GM19397 (cell line): ENCODE measurements at regions not wholly inside any gene's neighbourhood (a gene's known extent, or its start where the extent isn't known, plus 50 kb on each side); places are given as distances from the start of the nearest gene placed in this dataset.

Source experiments
- ATAC-seq: cut with Tn5 transposase; IDR thresholded peaks from one replicate; pipeline ENCODE4 v1.9.1; 2021; ENCODE audit warnings: mild to moderate bottlenecking, moderate library complexity; ENCODE audit not compliant: unreplicated experiment

- no peak for ATAC-seq
Observed at GRCh38 chr20:52590100-52590499, 382.1 kb upstream of the TSHZ2 start.

DNA sequence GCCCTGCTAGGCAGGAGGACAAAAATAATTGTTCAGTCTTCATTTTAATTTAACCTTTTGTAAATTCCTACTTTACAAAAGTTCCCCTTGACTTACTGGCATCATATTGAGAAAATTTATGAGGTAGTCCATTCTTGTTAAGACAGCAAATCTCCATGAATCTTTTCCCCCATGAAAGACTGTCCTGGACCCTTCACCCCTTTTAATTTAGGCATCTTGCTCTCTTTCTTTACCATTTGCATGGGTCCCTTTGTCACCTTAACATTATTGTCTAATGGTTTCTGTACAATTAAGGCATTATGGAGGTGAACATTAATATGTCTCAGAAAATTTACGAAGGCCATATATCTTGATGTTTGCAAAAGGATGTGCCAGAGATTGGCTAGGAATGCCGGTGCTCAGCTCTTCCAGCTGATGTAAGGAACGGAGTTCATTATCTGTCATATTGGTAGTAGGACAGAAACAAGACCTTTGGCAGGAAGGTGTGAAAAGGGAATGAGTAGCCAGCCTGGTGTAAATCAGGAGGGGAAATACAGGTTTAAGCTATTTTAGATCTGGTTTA, 382.8 kb upstream of the TSHZ2 start:
- no peak for ATAC-seq

DNA sequence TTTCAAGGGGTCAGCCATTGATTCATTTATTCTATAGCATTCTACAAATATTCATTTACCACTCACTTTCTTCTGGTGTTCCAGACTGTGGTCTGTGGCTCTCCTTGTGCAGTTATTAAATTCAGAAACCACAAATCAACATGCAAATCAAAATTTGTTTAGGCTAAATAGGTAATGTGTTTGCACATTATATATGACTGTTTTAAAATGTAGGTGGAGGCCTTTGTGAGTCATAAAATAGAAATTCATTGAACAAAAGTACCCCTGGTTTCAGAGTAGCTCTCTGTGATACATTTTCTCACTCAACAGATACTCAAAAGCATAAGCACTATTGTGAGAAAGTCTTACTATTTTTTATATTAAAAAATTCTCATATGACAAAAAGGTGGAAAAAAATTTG, 385.5 kb upstream of the TSHZ2 start:
- no peak for ATAC-seq

GRCh38 chr20:52585333-52585732, 386.8 kb upstream of the TSHZ2 start:
- ATAC-seq, result no peak

- ATAC-seq, result no peak
Observed at GRCh38 chr20:52578559-52578958, 387.0 kb upstream of the ZFP64 start.

GRCh38 chr20:52577696-52578095, 386.1 kb upstream of the ZFP64 start:
- no peak for ATAC-seq

DNA sequence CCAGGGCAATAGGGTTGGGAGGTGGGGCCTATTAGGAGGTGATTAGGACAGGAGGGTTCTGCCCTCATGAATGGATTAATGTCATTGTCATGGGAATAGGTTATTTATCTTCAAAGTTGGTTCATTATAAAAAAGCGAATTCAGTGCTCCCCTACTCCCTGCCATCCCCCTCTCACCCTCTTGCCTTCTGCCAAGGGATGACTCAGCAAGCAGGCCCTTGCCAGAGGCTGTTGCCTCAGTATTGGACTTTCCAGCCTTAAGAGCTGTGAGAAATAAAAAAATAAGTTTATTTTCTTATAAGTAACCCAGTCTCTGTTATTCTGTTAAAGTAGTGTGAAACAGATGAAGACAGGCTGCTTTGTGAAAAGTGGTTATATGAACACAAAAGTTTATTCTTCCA, 381.1 kb upstream of the ZFP64 start:
- ATAC-seq, result no peak

GRCh38 chr20:52569201-52569600, 377.6 kb upstream of the ZFP64 start:
- no peak for ATAC-seq

- ATAC-seq, result no peak
Observed at GRCh38 chr20:52565614-52566013, 374.0 kb upstream of the ZFP64 start.

GRCh38 chr20:52564594-52564993, 373.0 kb upstream of the ZFP64 start:
- no peak for ATAC-seq

DNA sequence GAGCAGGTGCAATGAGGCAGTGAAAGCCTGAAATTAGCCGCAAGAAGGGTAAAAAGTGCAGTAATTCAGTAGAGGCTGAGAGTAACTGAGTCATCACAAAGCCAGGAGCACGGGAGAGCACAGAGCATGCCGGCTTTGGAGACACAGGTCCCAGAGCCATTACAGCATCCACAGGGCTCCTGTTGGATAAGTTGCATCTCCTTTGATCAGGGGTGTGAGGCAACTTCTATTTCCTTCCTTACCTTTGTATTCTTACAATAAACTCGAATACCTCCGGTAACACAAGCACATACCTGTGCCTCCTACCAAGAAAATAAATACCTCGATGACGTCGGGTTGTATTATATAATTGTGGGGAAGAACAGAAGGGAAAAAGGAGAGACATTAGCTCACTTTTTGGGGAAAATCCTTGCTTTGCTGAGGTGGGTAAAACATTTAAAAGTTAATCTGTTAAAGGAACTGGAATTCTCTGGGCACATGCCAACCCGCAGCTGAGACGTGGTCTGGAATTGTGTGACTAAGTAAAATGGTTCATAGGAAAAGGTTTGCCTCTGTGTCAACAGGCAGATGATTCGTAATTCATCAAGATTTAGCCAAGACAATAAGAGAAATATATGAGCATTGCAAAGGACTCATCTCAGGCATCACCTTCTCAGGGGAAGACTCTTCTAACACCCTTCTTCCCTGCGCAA, 360.7 kb upstream of the ZFP64 start:
- no peak for ATAC-seq

DNA sequence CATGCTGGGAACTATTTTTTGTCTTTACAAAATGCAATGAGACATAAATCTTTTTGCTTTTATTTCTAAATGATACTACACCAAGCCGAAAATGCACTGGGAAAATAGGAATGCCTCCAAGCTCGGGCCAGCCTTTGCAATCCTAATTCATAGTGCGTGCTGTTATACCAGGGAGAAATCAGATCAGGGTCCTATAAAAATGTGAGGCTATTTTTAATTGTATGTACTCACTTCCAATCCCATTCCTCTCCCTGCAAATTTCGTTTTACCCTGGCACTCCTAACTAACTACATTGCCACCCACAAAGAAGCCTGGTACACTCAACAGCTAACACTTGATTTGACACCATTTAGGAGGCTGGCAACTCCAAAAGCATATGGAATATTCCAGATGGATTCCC, 350.6 kb upstream of the ZFP64 start:
- ATAC-seq, result no peak

- ATAC-seq, result no peak
Observed at GRCh38 chr20:52540509-52540908, 348.9 kb upstream of the ZFP64 start.

GRCh38 chr20:52539891-52540290, 348.3 kb upstream of the ZFP64 start:
- no peak for ATAC-seq

DNA sequence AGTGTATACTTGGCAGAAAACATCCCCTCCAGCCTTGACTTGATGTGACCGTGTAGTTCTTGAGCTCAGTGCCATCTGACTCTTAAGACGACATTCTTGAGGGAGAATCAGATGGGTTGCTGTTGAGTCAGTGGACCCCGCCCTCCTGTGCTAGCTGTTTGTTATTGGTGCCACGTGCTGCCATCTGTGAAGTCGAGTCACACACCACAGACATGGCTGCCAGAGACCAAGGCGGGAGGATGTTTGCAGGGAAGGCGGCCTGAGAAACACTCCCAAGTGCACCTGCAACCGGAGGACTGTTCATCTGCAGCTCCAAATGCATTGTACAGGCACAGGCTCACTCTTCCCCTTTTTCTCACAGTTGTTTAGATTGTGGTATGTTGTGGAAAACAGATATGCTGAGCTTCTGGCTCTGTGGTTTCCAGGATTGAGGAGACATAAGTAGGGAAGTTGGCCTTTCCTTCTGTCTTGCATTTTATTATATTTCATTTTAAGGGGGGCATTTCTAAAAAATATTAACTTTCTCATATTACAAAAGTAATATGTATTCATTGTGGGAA, 345.3 kb upstream of the ZFP64 start:
- ATAC-seq, result no peak

- ATAC-seq, result no peak
Observed at GRCh38 chr20:52536040-52536439, 344.5 kb upstream of the ZFP64 start.

DNA sequence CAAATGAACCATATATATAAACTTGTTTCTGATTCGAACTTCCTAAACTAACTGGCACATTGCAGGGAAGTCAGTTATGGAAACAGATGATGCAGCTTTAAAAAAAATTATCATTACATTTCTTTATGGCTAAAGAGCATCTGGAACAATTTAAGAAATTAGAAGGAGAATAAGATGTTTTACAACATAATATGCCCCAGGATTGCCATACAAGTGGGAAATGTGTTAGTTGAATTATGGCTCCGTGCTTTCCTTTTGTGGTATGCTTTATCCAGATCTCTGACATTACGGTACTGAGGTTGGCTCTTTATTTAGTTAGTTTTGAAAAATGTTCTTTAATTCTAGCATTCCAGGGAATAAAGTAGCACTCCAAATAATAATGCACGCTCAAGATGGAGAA, 343.0 kb upstream of the ZFP64 start:
- no peak for ATAC-seq

GRCh38 chr20:52533401-52533800, 341.8 kb upstream of the ZFP64 start:
- no peak for ATAC-seq

GRCh38 chr20:52532674-52533073, 341.1 kb upstream of the ZFP64 start:
- ATAC-seq, result no peak

DNA sequence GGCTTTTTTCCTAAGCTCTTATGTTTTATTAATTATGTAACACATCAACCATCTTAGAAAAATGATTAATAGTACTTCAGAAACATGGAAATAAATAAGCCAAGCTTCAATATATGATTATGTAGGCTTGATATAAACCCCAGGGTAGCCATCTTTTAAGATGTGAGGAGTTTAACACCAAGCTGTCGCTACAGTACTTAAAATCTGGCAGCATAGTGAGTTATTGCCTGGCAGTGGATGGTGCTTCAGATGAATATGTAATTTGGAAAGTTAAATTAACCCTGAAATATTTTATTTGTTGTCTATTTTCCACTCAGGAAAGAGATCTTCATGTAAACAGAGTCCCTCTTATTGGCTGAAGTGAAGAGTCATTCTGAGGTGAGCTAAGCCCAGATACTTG, 339.0 kb upstream of the ZFP64 start:
- no peak for ATAC-seq

DNA sequence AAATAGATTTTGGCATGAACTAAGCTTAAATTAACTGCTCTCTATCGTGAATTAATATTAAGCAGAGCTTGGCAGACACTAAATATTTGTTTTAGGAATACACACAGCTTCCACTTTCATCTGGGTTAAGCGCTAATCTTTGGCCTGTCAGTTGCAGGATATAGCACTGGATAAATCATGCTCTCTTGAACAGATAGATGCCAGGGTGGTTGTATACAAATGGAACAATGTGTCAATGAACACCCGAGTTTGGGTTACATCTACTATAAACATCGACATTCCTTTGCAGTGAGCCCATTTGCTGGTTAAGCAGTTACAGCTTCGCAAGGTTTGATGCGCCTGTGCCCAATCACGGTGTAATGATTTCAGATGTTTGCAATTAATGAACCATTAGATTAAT, 338.2 kb upstream of the ZFP64 start:
- ATAC-seq, result no peak

GRCh38 chr20:52524861-52525260, 333.3 kb upstream of the ZFP64 start:
- no peak for ATAC-seq

- no peak for ATAC-seq
Observed at GRCh38 chr20:52518735-52519134, 327.2 kb upstream of the ZFP64 start.
